ENCODE measurements at regions not wholly inside any gene's neighbourhood (a gene's known extent, or its start where the extent isn't known, plus 50 kb on each side); places are given as distances from the start of the nearest gene placed in this dataset.

GRCh38 chr2:20519309-20519708 is 72.4 kb downstream of the RHOB start:
- Histone ChIP-seq H3K36me3 (replicated peaks; ENCODE audit: insufficient read depth, low read length) (no peaks in the 10 kb centered on the region), H3K9ac (ENCODE audit: low read length) (no peak overlapping the region), H3F3A (ENCODE audit: insufficient read depth, low read length) (no peaks in the 10 kb centered on the region), H3K9me3 (replicated peaks; ENCODE audit: insufficient read depth, low read length) (no peaks in the 10 kb centered on the region), H3K4me2 (ENCODE audit: low read depth, low read length) (no peak overlapping the region), H3K9me2 (replicated peaks; ENCODE audit: insufficient read depth, low read length) (no peaks in the 10 kb centered on the region), H3K27me3 (replicated peaks; ENCODE audit: insufficient read depth, low read length) (no peaks in the 10 kb centered on the region), H3K27ac (ENCODE audit: low read length) (no peak overlapping the region), H3K4me1 (ENCODE audit: low read length) (no peaks in the 10 kb centered on the region), H2AFZ (ENCODE audit: low read length) (no peak overlapping the region), H4K20me1 (ENCODE audit: insufficient read depth, low read length) (no peaks in the 10 kb centered on the region), H3K4me3 (ENCODE audit: low read length) (no peak overlapping the region), H3K79me2 (ENCODE audit: low read length) (no peaks in the 10 kb centered on the region)
- TF ChIP-seq CTCF (IDR thresholded peaks at IDR 0.05; ENCODE audit: low read length) (no peak), EZH2 (optimal IDR thresholded peaks at IDR 0.05; ENCODE audit: low read depth, low read length) (no peak), EZH2phosphoT487 (IDR thresholded peaks at IDR 0.05; ENCODE audit: low read length) (no peak)
- DNase-seq: no peak

GRCh38 chr2:20520128-20520527 is 73.3 kb downstream of the RHOB start:
- H3K4me3 ChIP-seq (ENCODE audit: low read length): no peak overlapping the region
- no peak for DNase-seq
- no peak overlapping the region for H2AFZ ChIP-seq (ENCODE audit: low read length)
- H3K9me2 ChIP-seq (replicated peaks; ENCODE audit: insufficient read depth, low read length): no peaks in the 10 kb centered on the region
- no peaks in the 10 kb centered on the region for H3F3A ChIP-seq (ENCODE audit: insufficient read depth, low read length)
- H3K27ac ChIP-seq (ENCODE audit: low read length): no peak overlapping the region
- H3K4me1 ChIP-seq (ENCODE audit: low read length): peaks cover 3% of the 10 kb centered on the region; the same call in 1 of the 2 replicates
- H3K36me3 ChIP-seq (replicated peaks; ENCODE audit: insufficient read depth, low read length): no peaks in the 10 kb centered on the region
- no peak overlapping the region for H3K4me2 ChIP-seq (ENCODE audit: low read depth, low read length)
- no peaks in the 10 kb centered on the region for H3K27me3 ChIP-seq (replicated peaks; ENCODE audit: insufficient read depth, low read length)
- no peaks in the 10 kb centered on the region for H3K79me2 ChIP-seq (ENCODE audit: low read length)
- no peak overlapping the region for H3K9ac ChIP-seq (ENCODE audit: low read length)
- no peaks in the 10 kb centered on the region for H4K20me1 ChIP-seq (ENCODE audit: insufficient read depth, low read length)
- TF ChIP-seq EZH2 (optimal IDR thresholded peaks at IDR 0.05; ENCODE audit: low read depth, low read length) (no peak), EZH2phosphoT487 (IDR thresholded peaks at IDR 0.05; ENCODE audit: low read length) (no peak), CTCF (IDR thresholded peaks at IDR 0.05; ENCODE audit: low read length) (no peak)
- H3K9me3 ChIP-seq (replicated peaks; ENCODE audit: insufficient read depth, low read length): no peaks in the 10 kb centered on the region

GRCh38 chr2:20521193-20521592 is 74.3 kb downstream of the RHOB start:
- TF ChIP-seq EZH2 (optimal IDR thresholded peaks at IDR 0.05; ENCODE audit: low read depth, low read length) (no peak), CTCF (IDR thresholded peaks at IDR 0.05; ENCODE audit: low read length) (no peak), EZH2phosphoT487 (IDR thresholded peaks at IDR 0.05; ENCODE audit: low read length) (no peak)
- Histone ChIP-seq H2AFZ (ENCODE audit: low read length) (no peak overlapping the region), H3F3A (ENCODE audit: insufficient read depth, low read length) (no peaks in the 10 kb centered on the region), H3K27me3 (replicated peaks; ENCODE audit: insufficient read depth, low read length) (no peaks in the 10 kb centered on the region), H3K9me2 (replicated peaks; ENCODE audit: insufficient read depth, low read length) (no peaks in the 10 kb centered on the region), H3K9me3 (replicated peaks; ENCODE audit: insufficient read depth, low read length) (no peaks in the 10 kb centered on the region), H3K79me2 (ENCODE audit: low read length) (no peaks in the 10 kb centered on the region), H3K36me3 (replicated peaks; ENCODE audit: insufficient read depth, low read length) (no peaks in the 10 kb centered on the region), H3K27ac (ENCODE audit: low read length) (no peak overlapping the region), H4K20me1 (ENCODE audit: insufficient read depth, low read length) (no peaks in the 10 kb centered on the region), H3K4me3 (ENCODE audit: low read length) (no peak overlapping the region), H3K9ac (ENCODE audit: low read length) (no peak overlapping the region), H3K4me2 (ENCODE audit: low read depth, low read length) (no peak overlapping the region), H3K4me1 (ENCODE audit: low read length) (peaks cover 6% of the 10 kb centered on the region; the same call in 1 of the 2 replicates)
- no peak for DNase-seq

Measured in MM.1S (cell line).